HepG2 (cell line): ENCODE measurements at regions not wholly inside any gene's neighbourhood (a gene's known extent, or its start where the extent isn't known, plus 50 kb on each side); places are given as distances from the start of the nearest gene placed in this dataset.
A peak's percentile ranks its signal among the peaks of the same experiment; 100 is the strongest.
"Not testable (repeated sequence)": the region's sequence is repeated elsewhere in the genome, so short reads cannot be mapped to it uniquely, and the experiment has no call there.

Source experiments
- ATAC-seq: fragments of 200-7000 bp; cut with Tn5 transposase; 3 replicates; pipeline ENCODE4 v1.9.1; 2020; ENCODE audit warnings: mild to moderate bottlenecking, moderate library complexity
- BruUV-seq: library from RNA; stranded (reverse); fragments of 400-500 nt; replicated peaks from 2 replicates; lab custom pipeline; 2021; lab: Mats Ljungman, UMichigan
- CTCF ChIA-PET: fragments of 300-600 bp; formaldehyde crosslinking; extraction: SDS; loops from one replicate; lab custom pipeline; 2021; ENCODE audit warnings: low total read pairs, inconsistent platforms, low intra/inter-chr PET ratio; lab: Yijun Ruan, JAX
- POLR2A ChIA-PET: fragments of 350-600 bp; sonication (Branson Sonifier 250); formaldehyde crosslinking; loops from one replicate; lab custom pipeline; 2020; ENCODE audit warnings: antibody characterized with exemption, inconsistent platforms; lab: Yijun Ruan, JAX
- DNase-seq: peaks from one replicate; pipeline ENCODE4 v3.0.0-alpha.2; 2015; ENCODE audit warnings: low spot score
- FAIRE-seq: peaks from 3 replicates; lab custom pipeline; 2011; peaks lifted over from hg19 to GRCh38; lab: Jason Lieb, UNC
- H2AFZ ChIP-seq: one replicate; pipeline ENCODE4 v1.6.1; 2011; ENCODE audit warnings: low read length, inconsistent platforms
- H3K27ac ChIP-seq: fragments of 300-600 bp; 3 replicates; pipeline ENCODE4 v1.8.0; 2011; ENCODE audit warnings: mixed run types, mild to moderate bottlenecking, mixed read lengths, low read length, inconsistent platforms; ENCODE audit not compliant: insufficient read depth; ENCODE audit errors: extremely low read length
- H3K27me3 ChIP-seq, 2 experiments: fragments of 200-600 bp in 1 of 2; 2 replicates in 1 of 2; 3 replicates in 1 of 2; pipeline versions ENCODE4 v1.6.0 to v1.8.0; 2011; ENCODE audit warnings: low read length in 2 of 2, mild to moderate bottlenecking in 2 of 2, moderate library complexity in 2 of 2, inconsistent platforms in 1 of 2; ENCODE audit not compliant: insufficient read depth in 2 of 2, control insufficient read depth in 1 of 2
- H3K36me3 ChIP-seq, 2 experiments: fragments of 200-600 bp in 1 of 2; replicated peaks in 1 of 2; 2 replicates in 1 of 2; 3 replicates in 1 of 2; pipeline versions ENCODE4 v1.5.1 to v1.8.0; 2011; ENCODE audit warnings: low read length in 2 of 2, inconsistent platforms in 1 of 2; ENCODE audit not compliant: insufficient read depth in 2 of 2, control insufficient read depth in 1 of 2
- H3K4me1 ChIP-seq: 2 replicates; pipeline ENCODE4 v1.5.1; 2012; ENCODE audit warnings: low read length, inconsistent platforms; ENCODE audit not compliant: insufficient read depth
- H3K4me2 ChIP-seq: 2 replicates; pipeline ENCODE4 v1.6.0; 2011; ENCODE audit warnings: low read depth, low read length, inconsistent platforms
- H3K4me3 ChIP-seq, 3 experiments: fragments of 200-600 bp in 1 of 3; sonication (generic), shearing (Covaris generic) in 1 of 3; replicated peaks in 1 of 3; 2 replicates each; pipeline ENCODE4 v1.5.1; 2011 to 2016; ENCODE audit warnings: low read length in 3 of 3, inconsistent platforms in 2 of 3, low read depth in 2 of 3, mild to moderate bottlenecking in 2 of 3, control low read depth in 1 of 3, mixed read lengths in 1 of 3; ENCODE audit not compliant: insufficient read depth in 1 of 3
- H3K79me2 ChIP-seq: one replicate; pipeline ENCODE4 v1.6.1; 2011; ENCODE audit warnings: low read length, inconsistent platforms; ENCODE audit not compliant: insufficient read depth
- H3K9ac ChIP-seq: 2 replicates; pipeline ENCODE4 v1.6.0; 2011; ENCODE audit warnings: mild to moderate bottlenecking, low read depth, low read length, inconsistent platforms; ENCODE audit not compliant: insufficient read depth
- H3K9me3 ChIP-seq: 2 replicates; pipeline ENCODE4 v1.5.1; 2012; ENCODE audit warnings: mild to moderate bottlenecking, low read length
- H4K20me1 ChIP-seq: 2 replicates; pipeline ENCODE4 v1.6.0; 2011; ENCODE audit warnings: inconsistent platforms, mild to moderate bottlenecking, low read length, moderate library complexity; ENCODE audit not compliant: insufficient read depth
- ISL2 ChIP-seq: sonication (generic); formaldehyde crosslinking; IDR thresholded peaks from 2 replicates; pipeline ENCODE4 v1.5.0; 2020; ENCODE audit warnings: missing genetic modification reagents
- SOX13 ChIP-seq, 3 experiments: fragments of 450-650 bp in 1 of 3; sonication (generic) in 1 of 3; formaldehyde crosslinking in 1 of 3; IDR thresholded peaks in 2 of 3; conservative IDR thresholded peaks in 1 of 3; 2 replicates each; pipeline versions ENCODE4 v1.5.0 to v1.6.1; 2016 to 2020; ENCODE audit warnings: antibody characterized with exemption in 1 of 3, mild to moderate bottlenecking in 1 of 3, missing compliant biosample characterization in 1 of 3, missing genetic modification reagents in 1 of 3, moderate library complexity in 1 of 3
- ZNF629 ChIP-seq: sonication (generic); formaldehyde crosslinking; conservative IDR thresholded peaks from 2 replicates; pipeline ENCODE4 v1.5.0; 2020; ENCODE audit warnings: missing genetic modification reagents
- WGBS: methylation state at CpG from one replicate; pipeline ENCODE4 v1.1.6; 2017; ENCODE audit warnings: low lambda C conversion rate; 5-methylcytosine and 5-hydroxymethylcytosine counted together
- in situ Hi-C: cut with HindIII; loops from 2 replicates; pipeline ENCODE4 v1.10.0; 2017; ENCODE audit warnings: low pct_unique_long_range_greater_than_20kb; ENCODE audit not compliant: extremely low pct_ligation_motif_present
- intact Hi-C: fragments of 100-400 bp; cut with micrococcal nuclease; formaldehyde crosslinking; loops from one replicate; pipeline ENCODE4 v1.10.0; 2022; ENCODE audit not compliant: unreplicated experiment
- TF ChIP-seq, protein P1 (sequence below): sonication (generic); formaldehyde crosslinking; IDR thresholded peaks from 2 replicates; pipeline ENCODE4 v1.4.0; 2020; ENCODE audit warnings: missing genetic modification reagents, mild to moderate bottlenecking, borderline replicate concordance
- TF ChIP-seq, protein P2 (sequence below): IDR thresholded peaks from 2 replicates; pipeline ENCODE4 v1.4.0; 2020; ENCODE audit warnings: mild to moderate bottlenecking, missing genetic modification reagents
- TF ChIP-seq, protein P3 (sequence below), 2 experiments: sonication (generic) in 1 of 2; formaldehyde crosslinking in 1 of 2; IDR thresholded peaks; 2 replicates each; pipeline versions ENCODE4 v1.4.0 to v1.6.1; 2016 to 2020; ENCODE audit warnings: borderline replicate concordance in 1 of 2, low read depth in 1 of 2, mild to moderate bottlenecking in 1 of 2, missing genetic modification reagents in 1 of 2
- TF ChIP-seq, protein P4 (sequence below): sonication (generic); formaldehyde crosslinking; conservative IDR thresholded peaks from 2 replicates; pipeline ENCODE4 v1.4.0; 2020; ENCODE audit warnings: mild to moderate bottlenecking, missing genetic modification reagents, moderate library complexity

DNA sequence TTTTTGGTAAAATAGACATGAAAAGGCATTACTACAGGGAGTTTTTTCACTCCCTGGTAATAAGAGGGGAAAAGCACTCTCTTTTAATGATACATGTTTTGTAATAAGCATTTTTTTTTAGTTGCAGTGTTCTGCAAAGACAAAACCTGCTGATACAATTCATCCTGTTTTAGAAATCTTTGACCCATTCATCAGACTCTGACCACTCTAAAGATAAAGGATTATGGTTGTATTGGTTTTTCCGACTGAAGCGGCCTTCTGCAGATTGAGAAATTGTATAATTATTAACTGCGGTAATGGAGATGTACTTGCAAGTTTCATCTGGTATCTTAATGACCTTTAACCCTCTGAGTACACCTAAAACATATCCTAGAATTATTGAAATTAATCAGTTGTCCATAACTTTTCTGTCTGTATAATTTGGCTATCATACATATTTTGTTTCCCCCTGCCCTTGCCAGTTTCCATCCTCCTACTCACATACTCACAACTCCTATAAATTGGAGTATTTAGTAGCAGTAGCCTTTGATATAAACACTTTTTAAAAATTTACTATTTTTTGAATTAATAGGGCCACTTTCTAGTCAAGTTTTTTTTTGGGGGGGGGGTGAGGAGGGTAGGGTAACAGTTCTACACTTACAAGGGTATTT, 79.4 kb downstream of the SYT15B start:
- in situ Hi-C loops: not testable (repeated sequence)

More for the DNA sequence above, 79.4 kb downstream of the SYT15B start:
- FAIRE-seq; H4K20me1 ChIP-seq; H3K4me2 ChIP-seq; H3K9me3 ChIP-seq; intact Hi-C loops; H3K79me2 ChIP-seq; H2AFZ ChIP-seq; H3K27me3 ChIP-seq; H3K9ac ChIP-seq; BruUV-seq; CTCF ChIA-PET; H3K4me3 ChIP-seq; H3K36me3 ChIP-seq; TF ChIP-seq SOX13 (IDR thresholded peaks at IDR 0.05): not testable (repeated sequence)
- peak; percentile 80 for ATAC-seq
- WGBS: 0% methylated on average over 1 of the region's 3 CpGs
- DNase-seq: peak; percentile 62
- peak overlapping the region; percentile 57 for H3K27ac ChIP-seq
- peaks cover 15% of the 10 kb centered on the region for H3K4me1 ChIP-seq
- TF ChIP-seq, protein P1, sequence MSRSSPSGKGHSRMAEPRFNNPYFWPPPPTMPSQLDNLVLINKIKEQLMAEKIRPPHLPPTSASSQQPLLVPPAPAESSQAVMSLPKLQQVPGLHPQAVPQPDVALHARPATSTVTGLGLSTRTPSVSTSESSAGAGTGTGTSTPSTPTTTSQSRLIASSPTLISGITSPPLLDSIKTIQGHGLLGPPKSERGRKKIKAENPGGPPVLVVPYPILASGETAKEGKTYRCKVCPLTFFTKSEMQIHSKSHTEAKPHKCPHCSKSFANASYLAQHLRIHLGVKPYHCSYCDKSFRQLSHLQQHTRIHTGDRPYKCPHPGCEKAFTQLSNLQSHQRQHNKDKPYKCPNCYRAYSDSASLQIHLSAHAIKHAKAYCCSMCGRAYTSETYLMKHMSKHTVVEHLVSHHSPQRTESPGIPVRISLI (CRISPR knock-in tag): peak; percentile 24; the same call in 1 of the 2 replicates
- TF ChIP-seq ZNF629: peak; percentile 76
- TF ChIP-seq ISL2 (CRISPR knock-in tag): 0 out of 2 replicates have a peak, but pooled peaks have one; percentile 41
- TF ChIP-seq, protein P2, sequence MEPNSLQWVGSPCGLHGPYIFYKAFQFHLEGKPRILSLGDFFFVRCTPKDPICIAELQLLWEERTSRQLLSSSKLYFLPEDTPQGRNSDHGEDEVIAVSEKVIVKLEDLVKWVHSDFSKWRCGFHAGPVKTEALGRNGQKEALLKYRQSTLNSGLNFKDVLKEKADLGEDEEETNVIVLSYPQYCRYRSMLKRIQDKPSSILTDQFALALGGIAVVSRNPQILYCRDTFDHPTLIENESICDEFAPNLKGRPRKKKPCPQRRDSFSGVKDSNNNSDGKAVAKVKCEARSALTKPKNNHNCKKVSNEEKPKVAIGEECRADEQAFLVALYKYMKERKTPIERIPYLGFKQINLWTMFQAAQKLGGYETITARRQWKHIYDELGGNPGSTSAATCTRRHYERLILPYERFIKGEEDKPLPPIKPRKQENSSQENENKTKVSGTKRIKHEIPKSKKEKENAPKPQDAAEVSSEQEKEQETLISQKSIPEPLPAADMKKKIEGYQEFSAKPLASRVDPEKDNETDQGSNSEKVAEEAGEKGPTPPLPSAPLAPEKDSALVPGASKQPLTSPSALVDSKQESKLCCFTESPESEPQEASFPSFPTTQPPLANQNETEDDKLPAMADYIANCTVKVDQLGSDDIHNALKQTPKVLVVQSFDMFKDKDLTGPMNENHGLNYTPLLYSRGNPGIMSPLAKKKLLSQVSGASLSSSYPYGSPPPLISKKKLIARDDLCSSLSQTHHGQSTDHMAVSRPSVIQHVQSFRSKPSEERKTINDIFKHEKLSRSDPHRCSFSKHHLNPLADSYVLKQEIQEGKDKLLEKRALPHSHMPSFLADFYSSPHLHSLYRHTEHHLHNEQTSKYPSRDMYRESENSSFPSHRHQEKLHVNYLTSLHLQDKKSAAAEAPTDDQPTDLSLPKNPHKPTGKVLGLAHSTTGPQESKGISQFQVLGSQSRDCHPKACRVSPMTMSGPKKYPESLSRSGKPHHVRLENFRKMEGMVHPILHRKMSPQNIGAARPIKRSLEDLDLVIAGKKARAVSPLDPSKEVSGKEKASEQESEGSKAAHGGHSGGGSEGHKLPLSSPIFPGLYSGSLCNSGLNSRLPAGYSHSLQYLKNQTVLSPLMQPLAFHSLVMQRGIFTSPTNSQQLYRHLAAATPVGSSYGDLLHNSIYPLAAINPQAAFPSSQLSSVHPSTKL (CRISPR knock-in tag): 0 out of 2 replicates have a peak, but pooled peaks have one; percentile 25
- peak in 1 of 2 experiments; percentile 46; a peak in 1 of 4 replicates for TF ChIP-seq SOX13 (CRISPR knock-in tag; conservative IDR thresholded peaks at IDR 0.05 in 1 of 2, IDR thresholded peaks at IDR 0.05 in 1 of 2)
- TF ChIP-seq, protein P3, sequence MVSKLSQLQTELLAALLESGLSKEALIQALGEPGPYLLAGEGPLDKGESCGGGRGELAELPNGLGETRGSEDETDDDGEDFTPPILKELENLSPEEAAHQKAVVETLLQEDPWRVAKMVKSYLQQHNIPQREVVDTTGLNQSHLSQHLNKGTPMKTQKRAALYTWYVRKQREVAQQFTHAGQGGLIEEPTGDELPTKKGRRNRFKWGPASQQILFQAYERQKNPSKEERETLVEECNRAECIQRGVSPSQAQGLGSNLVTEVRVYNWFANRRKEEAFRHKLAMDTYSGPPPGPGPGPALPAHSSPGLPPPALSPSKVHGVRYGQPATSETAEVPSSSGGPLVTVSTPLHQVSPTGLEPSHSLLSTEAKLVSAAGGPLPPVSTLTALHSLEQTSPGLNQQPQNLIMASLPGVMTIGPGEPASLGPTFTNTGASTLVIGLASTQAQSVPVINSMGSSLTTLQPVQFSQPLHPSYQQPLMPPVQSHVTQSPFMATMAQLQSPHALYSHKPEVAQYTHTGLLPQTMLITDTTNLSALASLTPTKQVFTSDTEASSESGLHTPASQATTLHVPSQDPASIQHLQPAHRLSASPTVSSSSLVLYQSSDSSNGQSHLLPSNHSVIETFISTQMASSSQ (IDR thresholded peaks at IDR 0.05; ENCODE audit: low read depth): peak; percentile 51
- TF ChIP-seq, protein P3 (CRISPR knock-in tag; IDR thresholded peaks at IDR 0.05; ENCODE audit: borderline replicate concordance): not testable (repeated sequence)
- TF ChIP-seq, protein P4, sequence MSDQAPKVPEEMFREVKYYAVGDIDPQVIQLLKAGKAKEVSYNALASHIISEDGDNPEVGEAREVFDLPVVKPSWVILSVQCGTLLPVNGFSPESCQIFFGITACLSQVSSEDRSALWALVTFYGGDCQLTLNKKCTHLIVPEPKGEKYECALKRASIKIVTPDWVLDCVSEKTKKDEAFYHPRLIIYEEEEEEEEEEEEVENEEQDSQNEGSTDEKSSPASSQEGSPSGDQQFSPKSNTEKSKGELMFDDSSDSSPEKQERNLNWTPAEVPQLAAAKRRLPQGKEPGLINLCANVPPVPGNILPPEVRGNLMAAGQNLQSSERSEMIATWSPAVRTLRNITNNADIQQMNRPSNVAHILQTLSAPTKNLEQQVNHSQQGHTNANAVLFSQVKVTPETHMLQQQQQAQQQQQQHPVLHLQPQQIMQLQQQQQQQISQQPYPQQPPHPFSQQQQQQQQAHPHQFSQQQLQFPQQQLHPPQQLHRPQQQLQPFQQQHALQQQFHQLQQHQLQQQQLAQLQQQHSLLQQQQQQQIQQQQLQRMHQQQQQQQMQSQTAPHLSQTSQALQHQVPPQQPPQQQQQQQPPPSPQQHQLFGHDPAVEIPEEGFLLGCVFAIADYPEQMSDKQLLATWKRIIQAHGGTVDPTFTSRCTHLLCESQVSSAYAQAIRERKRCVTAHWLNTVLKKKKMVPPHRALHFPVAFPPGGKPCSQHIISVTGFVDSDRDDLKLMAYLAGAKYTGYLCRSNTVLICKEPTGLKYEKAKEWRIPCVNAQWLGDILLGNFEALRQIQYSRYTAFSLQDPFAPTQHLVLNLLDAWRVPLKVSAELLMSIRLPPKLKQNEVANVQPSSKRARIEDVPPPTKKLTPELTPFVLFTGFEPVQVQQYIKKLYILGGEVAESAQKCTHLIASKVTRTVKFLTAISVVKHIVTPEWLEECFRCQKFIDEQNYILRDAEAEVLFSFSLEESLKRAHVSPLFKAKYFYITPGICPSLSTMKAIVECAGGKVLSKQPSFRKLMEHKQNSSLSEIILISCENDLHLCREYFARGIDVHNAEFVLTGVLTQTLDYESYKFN (CRISPR knock-in tag): 0 out of 2 replicates have a peak, but pooled peaks have one; percentile 17
- TF ChIP-seq, all 625 proteins: peak for 7; not testable (repeated sequence) for 618
- POLR2A ChIA-PET: not testable (repeated sequence)
